Hematopoietic multipotent progenitor cell treated with erythropoietin and hydrocortisone succinate and interleukin-3 and kit ligand, for 17 days (in vitro differentiated cells): ENCODE measurements at regions not wholly inside any gene's neighbourhood (a gene's known extent, or its start where the extent isn't known, plus 50 kb on each side); places are given as distances from the start of the nearest gene placed in this dataset.

ENCODE experiments used
- DNase-seq: peaks from one replicate; pipeline ENCODE4 v3.0.0-alpha.2; 2015; ENCODE audit warnings: low spot score

DNA sequence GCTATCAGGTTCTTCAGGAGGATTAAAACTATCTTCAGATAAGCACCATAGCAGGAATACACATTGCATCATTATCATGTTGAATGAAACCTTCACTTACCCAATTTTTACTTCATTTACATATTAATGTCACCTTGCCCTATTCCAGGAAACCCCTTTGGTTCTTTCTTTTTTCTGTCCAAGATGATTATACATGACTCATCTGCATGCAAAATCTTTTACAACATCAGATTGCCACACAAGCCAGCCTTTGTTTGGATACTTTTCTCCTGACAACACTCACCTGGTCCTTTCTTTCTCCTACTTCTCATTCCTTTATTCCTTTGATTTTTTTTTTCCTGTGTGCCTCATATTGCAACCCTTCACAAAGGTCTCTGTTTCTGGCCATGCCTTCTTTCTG lies 200.5 kb upstream of the POU3F2 start:
- no peak for DNase-seq

DNA sequence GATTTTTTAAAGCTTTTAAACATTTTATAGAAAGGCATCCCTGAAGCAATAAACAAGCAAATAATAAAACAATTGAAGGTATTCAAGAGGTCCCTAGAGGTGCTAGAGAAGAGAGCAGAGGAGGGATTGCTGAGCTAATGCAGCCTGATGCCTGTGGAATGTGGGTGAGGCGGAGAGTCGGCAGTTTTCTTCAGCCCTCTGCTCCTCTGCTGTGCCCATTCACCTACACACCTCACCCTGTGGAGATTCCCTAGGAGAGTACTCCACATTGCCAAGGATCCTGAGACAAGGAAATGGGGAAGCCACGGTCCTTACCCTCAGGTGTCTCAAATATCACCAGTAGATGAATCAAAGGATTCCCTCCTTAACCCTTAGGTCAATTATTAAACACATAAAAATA lies 199.8 kb upstream of the POU3F2 start:
- no peak for DNase-seq

GRCh38 chr6:98635191-98635590 lies 199.2 kb upstream of the POU3F2 start:
- no peak for DNase-seq

GRCh38 chr6:98636941-98637340 lies 197.4 kb upstream of the POU3F2 start:
- no peak for DNase-seq

- DNase-seq, result no peak
These were observed 195.2 kb upstream of the POU3F2 start for GRCh38 chr6:98639089-98639635.

- no peak for DNase-seq
These were observed 194.0 kb upstream of the POU3F2 start for GRCh38 chr6:98640366-98640765.

DNA sequence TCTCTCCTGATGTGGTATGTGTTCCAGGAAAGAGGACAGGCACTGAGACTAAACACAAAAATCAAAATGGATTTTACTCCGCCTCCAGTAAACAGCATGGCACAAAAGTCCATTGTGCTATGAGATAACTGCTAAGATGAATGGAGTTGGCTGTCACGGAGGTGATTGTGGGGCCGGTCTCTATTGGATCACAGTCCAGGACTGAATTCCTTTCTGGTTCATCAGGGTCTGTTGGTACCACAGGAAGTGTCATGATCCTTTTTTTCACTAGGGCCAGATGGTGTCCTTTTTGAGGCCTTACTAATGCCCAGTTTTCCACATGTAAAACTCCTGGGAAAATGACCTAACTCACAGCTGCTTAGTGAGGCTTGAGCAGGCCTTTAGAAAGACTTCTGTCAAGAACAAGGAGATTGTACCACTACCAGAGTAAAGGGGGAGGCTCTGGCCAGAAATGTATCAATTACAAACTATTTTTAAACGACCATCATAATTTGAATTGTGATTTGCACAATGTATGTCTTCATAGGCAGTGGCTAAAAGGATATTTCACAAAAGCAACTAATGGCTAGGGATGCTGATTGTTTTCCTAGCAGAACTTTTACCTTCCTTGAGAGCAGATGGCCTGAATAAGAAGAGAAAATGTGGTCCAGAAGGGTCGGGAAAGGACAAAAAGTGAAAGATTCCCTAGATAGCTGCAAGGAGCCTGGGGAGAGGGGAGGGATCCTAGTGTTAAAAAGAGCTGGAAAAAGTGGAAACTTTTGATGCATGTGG lies 192.2 kb upstream of the POU3F2 start:
- DNase-seq, result no peak

- no peak for DNase-seq
These were observed 190.3 kb upstream of the POU3F2 start for GRCh38 chr6:98644063-98644462.

DNA sequence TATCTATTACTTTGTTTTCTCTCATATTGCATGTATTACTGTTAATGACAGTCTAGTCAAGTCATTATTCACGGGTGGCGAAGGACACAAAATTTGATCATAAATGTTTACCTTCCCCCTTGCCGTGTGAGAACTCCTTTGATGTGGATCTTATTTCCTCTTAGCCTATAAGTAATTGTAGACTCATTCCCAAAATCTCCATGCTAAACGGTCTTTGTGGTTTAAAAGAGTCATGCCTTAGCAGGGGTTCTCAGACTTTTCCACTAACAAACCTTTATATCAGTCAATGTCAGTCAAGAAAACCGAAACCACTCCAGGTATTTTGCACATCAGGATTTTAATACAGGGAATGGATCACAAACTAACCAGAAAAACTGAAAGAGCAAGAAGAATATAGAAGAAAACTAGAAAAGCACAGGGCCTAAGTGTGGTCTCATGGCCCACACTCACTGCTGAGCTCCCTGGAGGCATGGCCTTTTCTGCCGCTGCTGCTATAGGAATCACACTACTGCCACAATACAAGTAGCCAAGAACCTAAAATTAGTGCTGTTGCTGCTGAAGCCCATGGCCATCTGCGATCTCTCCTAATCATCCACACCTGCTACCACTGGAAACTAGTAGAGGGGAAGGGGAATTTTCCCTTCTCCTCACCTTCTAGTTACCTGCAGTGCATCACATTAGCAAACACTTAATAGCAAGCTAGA lies 186.0 kb upstream of the POU3F2 start:
- DNase-seq, result no peak

DNA sequence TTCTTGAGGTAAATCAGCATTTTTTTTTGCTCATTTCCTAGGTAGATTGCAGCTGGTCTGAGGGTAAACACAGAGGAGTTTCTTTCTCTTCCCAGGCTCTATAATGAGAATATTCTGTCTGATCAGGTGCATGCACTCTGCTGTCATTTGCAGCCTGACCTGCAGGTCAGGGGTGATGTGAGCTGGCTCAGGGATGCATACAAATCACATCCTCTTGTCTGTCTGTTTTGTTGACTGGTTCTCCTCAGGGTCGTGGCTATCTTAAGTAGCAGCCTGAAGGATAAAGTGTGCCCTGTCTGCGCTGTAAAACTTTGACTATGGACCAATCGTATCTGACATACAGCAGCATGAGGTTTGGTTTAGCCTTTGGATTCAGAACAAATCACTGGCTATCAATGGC lies 183.4 kb upstream of the POU3F2 start:
- no peak for DNase-seq

DNA sequence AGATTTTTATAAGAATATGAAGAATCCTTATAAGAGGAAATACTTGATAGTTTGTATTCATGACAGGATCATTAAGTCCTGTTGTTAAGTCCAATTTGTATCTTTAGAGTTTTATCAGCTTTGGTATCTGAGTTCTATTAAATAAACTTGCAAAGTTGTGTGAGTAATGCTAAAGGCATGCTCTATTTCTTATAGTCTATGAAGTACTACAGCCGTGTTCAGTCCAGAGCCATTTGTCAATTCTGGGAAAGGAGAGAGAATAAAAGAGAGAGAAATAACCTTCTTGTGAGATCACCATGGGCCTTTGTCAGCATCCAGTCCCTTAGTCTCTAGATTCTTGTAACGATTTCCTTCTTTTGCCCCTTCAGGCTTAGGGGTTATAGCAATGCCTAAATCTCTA lies 181.2 kb upstream of the POU3F2 start:
- no peak for DNase-seq

- DNase-seq, result no peak
These were observed 176.6 kb upstream of the POU3F2 start for GRCh38 chr6:98657764-98658163.

DNA sequence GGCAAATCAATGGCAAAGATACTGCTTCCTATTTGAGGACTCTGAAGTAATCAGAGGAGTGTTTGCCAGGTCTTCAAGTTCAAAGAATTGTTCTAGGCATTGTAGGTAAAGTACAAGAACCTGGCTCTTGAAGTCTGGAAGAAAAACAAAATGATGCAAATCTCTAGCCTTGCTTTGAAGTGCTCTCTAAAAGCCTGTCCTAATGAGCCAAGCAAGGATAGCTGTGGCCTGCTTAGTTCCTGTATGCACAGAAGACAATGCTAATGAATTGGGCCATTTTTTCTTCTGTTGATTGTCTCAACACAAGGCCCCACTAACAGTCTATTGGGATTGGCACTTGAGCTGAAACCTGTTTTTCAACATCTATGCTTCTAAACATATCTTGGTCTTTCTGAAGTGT lies 165.0 kb upstream of the POU3F2 start:
- DNase-seq, result no peak

DNA sequence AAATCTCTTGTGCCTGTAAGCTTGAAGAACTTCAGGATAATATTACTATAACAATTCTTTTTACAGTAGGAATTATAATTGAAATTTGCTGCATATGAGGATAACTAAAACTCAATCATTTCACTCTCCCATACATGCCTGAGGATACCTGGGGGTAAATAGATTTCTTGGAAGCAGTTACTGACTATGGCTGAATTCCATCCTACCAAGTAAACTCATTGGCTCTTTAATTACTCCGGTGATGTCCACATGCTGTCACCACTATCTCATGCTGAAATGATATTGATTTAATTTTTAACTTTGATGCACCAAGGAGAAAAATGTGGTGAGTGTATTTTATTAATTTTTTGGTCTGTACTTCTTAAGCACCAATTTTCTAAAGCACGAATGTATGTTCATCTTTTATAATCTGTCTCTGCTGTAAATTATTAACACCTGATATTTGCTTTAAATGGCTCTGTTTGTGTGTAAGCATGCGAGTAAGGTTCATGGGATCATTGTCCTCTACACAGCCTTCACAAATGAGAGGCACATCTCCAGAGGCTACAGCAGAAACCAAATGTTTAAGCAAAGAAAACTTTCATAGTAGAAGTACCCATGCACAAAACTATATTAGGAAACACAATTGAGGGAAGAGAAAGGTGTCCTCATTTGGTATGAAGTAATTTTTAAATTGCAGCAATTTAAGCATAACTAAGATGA lies 164.2 kb upstream of the POU3F2 start:
- DNase-seq, result no peak

- DNase-seq, result no peak
These were observed 161.5 kb upstream of the POU3F2 start for GRCh38 chr6:98672681-98673475.

- DNase-seq, result no peak
These were observed 155.9 kb upstream of the POU3F2 start for GRCh38 chr6:98678481-98678880.

DNA sequence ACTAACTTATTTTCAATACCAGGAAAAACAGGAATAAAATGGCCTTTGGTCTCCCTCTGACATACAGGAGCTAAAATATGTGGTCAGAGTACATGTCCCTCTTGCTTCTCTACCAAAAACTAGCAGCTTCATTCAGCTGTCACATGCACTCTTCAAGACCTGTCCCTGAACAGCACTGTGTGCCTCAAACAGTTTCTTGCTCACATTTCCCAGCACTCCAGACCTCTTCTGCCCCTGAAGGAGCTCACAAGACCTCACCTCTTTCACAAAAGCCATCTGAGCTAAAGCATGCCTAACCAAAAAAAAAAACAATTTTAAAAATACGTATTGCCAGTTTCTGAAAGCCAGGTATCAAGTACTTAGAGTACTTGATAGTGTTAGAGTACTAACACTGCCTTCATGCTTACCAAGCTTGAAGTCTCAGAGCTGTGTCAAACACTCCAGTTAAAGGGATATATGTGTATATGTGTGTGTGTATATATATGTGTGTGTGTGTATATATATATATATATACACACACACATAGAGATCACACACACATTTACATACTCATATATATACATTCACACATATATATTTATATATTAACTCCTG lies 148.3 kb upstream of the POU3F2 start:
- DNase-seq, result no peak

- no peak for DNase-seq
These were observed 146.6 kb upstream of the POU3F2 start for GRCh38 chr6:98687752-98688151.

DNA sequence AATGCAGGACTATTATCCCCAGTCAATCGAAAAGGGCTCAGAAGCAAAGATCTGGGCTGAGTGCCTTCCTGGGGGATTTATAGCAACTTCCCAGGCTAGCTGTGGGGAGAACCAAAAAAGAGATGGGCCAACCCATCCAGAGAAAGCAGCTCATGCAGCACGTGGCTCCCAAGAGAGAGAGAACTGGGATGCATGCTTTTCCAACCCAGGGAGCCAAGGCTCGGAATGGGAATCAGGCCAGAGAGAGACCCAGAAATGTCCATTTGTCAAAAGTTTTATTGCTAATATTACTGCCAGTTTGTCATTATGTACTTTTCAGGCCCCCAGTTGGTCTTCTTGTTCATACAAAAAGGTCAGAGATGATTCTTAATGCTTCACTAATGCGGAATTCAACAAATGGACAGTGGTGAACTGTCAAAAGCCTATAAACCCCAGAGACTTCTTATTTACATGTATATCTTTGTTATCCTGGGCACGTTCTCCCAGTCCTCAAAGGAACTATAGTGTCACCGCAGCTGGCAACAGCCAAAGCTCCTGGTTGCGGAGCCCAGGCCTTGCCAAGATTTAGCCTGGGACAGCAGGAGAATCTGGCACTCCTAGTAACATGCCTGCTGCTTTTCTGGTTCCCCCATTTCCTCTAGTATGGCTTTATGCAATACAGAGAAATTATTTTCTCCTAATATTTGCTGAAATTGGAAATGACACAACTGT lies 139.1 kb upstream of the POU3F2 start:
- DNase-seq, result no peak

- no peak for DNase-seq
These were observed 123.0 kb upstream of the POU3F2 start for GRCh38 chr6:98711380-98711779.

GRCh38 chr6:98716341-98716740 lies 118.0 kb upstream of the POU3F2 start:
- DNase-seq, result no peak
